ENCODE measurements at regions not wholly inside any gene's neighbourhood (a gene's known extent, or its start where the extent isn't known, plus 50 kb on each side); places are given as distances from the start of the nearest gene placed in this dataset.

GRCh38 chr18:6575908-6576307 lies 153.6 kb upstream of the ARHGAP28 start:
- H4K5ac ChIP-seq (ENCODE audit: insufficient read length, low read depth, low read length), result no peak overlapping the region
- no peak overlapping the region for H3K27ac ChIP-seq (ENCODE audit: low read depth, low read length)
- H2AFZ ChIP-seq (ENCODE audit: low read length), result 0 out of 2 replicates have a peak overlapping the region, but pooled peaks have one; percentile 10
- H2BK12ac ChIP-seq (ENCODE audit: low read depth, low read length), result no peak overlapping the region
- no peaks in the 10 kb centered on the region for H3K79me2 ChIP-seq (ENCODE audit: control insufficient read depth in 1 of 2, insufficient read depth in 2 of 2, low read length in 2 of 2)
- no peak overlapping the region for H3K56ac ChIP-seq (replicated peaks; ENCODE audit: insufficient read length, low read depth, low read length)
- no peak overlapping the region for H4K8ac ChIP-seq (ENCODE audit: extremely low read depth, insufficient read depth, low read length)
- H3K79me1 ChIP-seq (ENCODE audit: low read depth, low read length), result no peaks in the 10 kb centered on the region
- H2AK5ac ChIP-seq (ENCODE audit: low read depth, low read length), result no peak overlapping the region
- no peak overlapping the region for H2BK120ac ChIP-seq (replicated peaks; ENCODE audit: low read depth, low read length)
- H3K4me2 ChIP-seq (ENCODE audit: insufficient read depth in 1 of 2, low read depth in 2 of 2, low read length in 2 of 2), result no peak overlapping the region
- no peak overlapping the region for H2BK15ac ChIP-seq (ENCODE audit: low read length)
- no peaks in the 10 kb centered on the region for H3K27me3 ChIP-seq (replicated peaks in 1 of 4; ENCODE audit: control insufficient read depth in 3 of 4, extremely low read depth in 1 of 4, insufficient read depth in 3 of 4, low read length in 3 of 4)
- H3K18ac ChIP-seq (ENCODE audit: extremely low read depth, low read length), result no peak overlapping the region
- no peaks in the 10 kb centered on the region for H3K36me3 ChIP-seq (ENCODE audit: control insufficient read depth in 2 of 4, insufficient read depth in 4 of 4, low read length in 3 of 4)
- POLR2A ChIA-PET (ENCODE audit: partially characterized antibody), result no interaction called here
- WGBS, 2 experiments (ENCODE audit: extremely low coverage in 1 of 2, insufficient coverage in 1 of 2, insufficient read length in 1 of 2, insufficient replicate concordance in 2 of 2, low coverage in 1 of 2, low lambda C conversion rate in 2 of 2, missing lambda C conversion rate in 1 of 2), result 89% methylated on average over 10 of the region's 10 CpGs; no CpG with 5 or more reads in 1 of the 2 experiments
- FAIRE-seq (no peak), DNase-seq (ENCODE audit: low read depth in 1 of 2, low spot score in 2 of 2) (no peak)
- no peak overlapping the region for H3K4me3 ChIP-seq (ENCODE audit: extremely low read depth in 1 of 4, insufficient read depth in 2 of 4, low read depth in 3 of 4, low read length in 4 of 4)
- H3K23ac ChIP-seq (ENCODE audit: insufficient read length), result no peak overlapping the region
- no peak overlapping the region for H2BK5ac ChIP-seq (ENCODE audit: low read depth, low read length)
- H3K23me2 ChIP-seq (ENCODE audit: low read depth, low read length), result no peaks in the 10 kb centered on the region
- H3K9ac ChIP-seq (replicated peaks in 1 of 4; ENCODE audit: extremely low read depth in 1 of 4, low read depth in 3 of 4, low read length in 3 of 4), result no peak overlapping the region; a peak in 1 of 7 replicates
- H3K14ac ChIP-seq (ENCODE audit: insufficient read length), result no peak overlapping the region
- no peaks in the 10 kb centered on the region for H3K9me3 ChIP-seq (ENCODE audit: insufficient read depth in 2 of 2, low read depth in 1 of 2, low read length in 1 of 2)
- H4K91ac ChIP-seq (replicated peaks; ENCODE audit: insufficient read length, low read length), result no peak overlapping the region
- H4K20me1 ChIP-seq (replicated peaks in 1 of 2; ENCODE audit: control insufficient read depth in 1 of 2, insufficient read depth in 2 of 2, low read length in 2 of 2), result no peaks in the 10 kb centered on the region
- no peak overlapping the region for H2BK20ac ChIP-seq (ENCODE audit: low read length)
- H3K4me1 ChIP-seq (replicated peaks in 1 of 4; ENCODE audit: control insufficient read depth in 3 of 4, insufficient read depth in 4 of 4, low read length in 3 of 4), result peaks cover 0 to 3% (median 1%) of the 10 kb centered on the region in 4 experiments; a peak in 2 of 7 replicates
- CTCF ChIA-PET (ENCODE audit: partially characterized antibody), result interaction anchor here (1.1 to 1.9 kb wide), 5 partner anchors 40 to 344 kb away, joined by 3 to 4 read pairs (median 4); no protein-coding TSS in a partner anchor
- no peak overlapping the region for H3K4ac ChIP-seq (replicated peaks; ENCODE audit: insufficient read length, low read depth, low read length)
- TF ChIP-seq CREB1 (IDR thresholded peaks at IDR 0.05) (no peak), BCL11A (IDR thresholded peaks at IDR 0.05; ENCODE audit: low read depth in 2 of 2, low read length in 2 of 2) (no peak), TEAD4 (IDR thresholded peaks at IDR 0.05; ENCODE audit: low read depth, low read length) (no peak), USF2 (IDR thresholded peaks at IDR 0.05; ENCODE audit: low read length) (no peak), TBP (IDR thresholded peaks at IDR 0.05; ENCODE audit: low read depth, low read length) (no peak), TAF1 (IDR thresholded peaks at IDR 0.05; ENCODE audit: low read depth, low read length) (no peak), GTF2F1 (IDR thresholded peaks at IDR 0.05; ENCODE audit: borderline replicate concordance, low read depth, low read length) (no peak), E2F6 (IDR thresholded peaks at IDR 0.05) (no peak), CHD2 (IDR thresholded peaks at IDR 0.05; ENCODE audit: low read length) (no peak), RBBP5 (IDR thresholded peaks at IDR 0.05; ENCODE audit: borderline replicate concordance, low read depth, low read length) (no peak), CTBP2 (IDR thresholded peaks at IDR 0.05; ENCODE audit: borderline replicate concordance, insufficient read depth, insufficient read length, low read length) (no peak), CHD1 (IDR thresholded peaks at IDR 0.05; ENCODE audit: low read depth, low read length) (no peak)
